Tibial artery (tissue), 4 donors: ENCODE measurements at regions not wholly inside any gene's neighbourhood (a gene's known extent, or its start where the extent isn't known, plus 50 kb on each side); places are given as distances from the start of the nearest gene placed in this dataset.

ENCODE experiments used
- DNase-seq, 2 donors: peaks; one replicate each; pipeline ENCODE4 v3.0.0-alpha.2; 2019
- H3K27ac ChIP-seq, 2 donors: fragments of 200-600 bp; sonication (generic) in 1 of 2; 1 replicate in 1 of 2; 2 replicates in 1 of 2; pipeline ENCODE4 v1.5.1; 2018 to 2019; ENCODE audit warnings: mild to moderate bottlenecking in 1 of 2
- H3K27me3 ChIP-seq, 2 donors: fragments of 200-600 bp; sonication (generic) in 1 of 2; one replicate each; pipeline versions ENCODE4 v1.5.1 to v1.6.0; 2016 to 2019
- H3K36me3 ChIP-seq, 3 donors: fragments of 200-600 bp; sonication (generic) in 2 of 3; one replicate each; pipeline ENCODE4 v1.5.1; 2016 to 2019; ENCODE audit warnings: mild to moderate bottlenecking in 2 of 3
- H3K4me1 ChIP-seq, 4 donors: fragments of 200-600 bp; sonication (generic) in 2 of 4; 1 replicate in 3 of 4; 2 replicates in 1 of 4; pipeline ENCODE4 v1.5.1; 2016 to 2019
- H3K4me3 ChIP-seq, 2 donors: fragments of 200-600 bp; sonication (generic) in 1 of 2; 1 replicate in 1 of 2; 2 replicates in 1 of 2; pipeline ENCODE4 v1.5.1; 2018 to 2019; ENCODE audit warnings: mild to moderate bottlenecking in 2 of 2
- H3K9me3 ChIP-seq, 3 donors: fragments of 200-600 bp; sonication (generic) in 1 of 3; one replicate each; pipeline ENCODE4 v1.5.1; 2016 to 2019
- CTCF ChIP-seq, 2 experiments: fragments of 200-600 bp in 1 of 2; fragments of 450-650 bp in 1 of 2; IDR thresholded peaks; one replicate each; pipeline ENCODE4 v1.5.1; 2017 to 2019; ENCODE audit warnings: antibody characterized with exemption in 2 of 2, mild to moderate bottlenecking in 1 of 2, moderate library complexity in 1 of 2
- intact Hi-C: fragments of 100-400 bp; cut with DNase I; formaldehyde crosslinking; loops from one replicate; pipeline ENCODE4 v1.15.0; 2023; ENCODE audit warnings: low total_unique reads

GRCh38 chr20:56859039-56859800 is 230.1 kb downstream of the TFAP2C start:
- no peak overlapping the region for H3K27ac ChIP-seq
- no peak for TF ChIP-seq CTCF (IDR thresholded peaks at IDR 0.05)
- no peak overlapping the region for H3K4me3 ChIP-seq
- no peak for DNase-seq
- intact Hi-C loops = no loop called here
- H3K27me3 ChIP-seq = peaks cover 0 to 6% of the 10 kb centered on the region in 2 donors
- H3K36me3 ChIP-seq = no peaks in the 10 kb centered on the region
- no peaks in the 10 kb centered on the region for H3K4me1 ChIP-seq
- H3K9me3 ChIP-seq = no peaks in the 10 kb centered on the region

GRCh38 chr20:56859801-56860261 is 230.7 kb downstream of the TFAP2C start:
- Histone ChIP-seq H3K36me3 (no peaks in the 10 kb centered on the region), H3K4me1 (no peaks in the 10 kb centered on the region), H3K27me3 (peaks cover 0 to 6% of the 10 kb centered on the region in 2 donors), H3K9me3 (no peaks in the 10 kb centered on the region), H3K4me3 (no peak overlapping the region), H3K27ac (no peak overlapping the region)
- no peak for TF ChIP-seq CTCF (IDR thresholded peaks at IDR 0.05)
- DNase-seq = no peak
- intact Hi-C loops = no loop called here

- Histone ChIP-seq H3K4me3 (no peak overlapping the region), H3K9me3 (no peaks in the 10 kb centered on the region), H3K36me3 (no peaks in the 10 kb centered on the region), H3K27me3 (peaks cover 0 to 6% of the 10 kb centered on the region in 2 donors), H3K27ac (no peak overlapping the region), H3K4me1 (peaks cover 0 to 3% (median 0%) of the 10 kb centered on the region in 4 donors)
- no peak for TF ChIP-seq CTCF (IDR thresholded peaks at IDR 0.05)
- no peak for DNase-seq
- intact Hi-C loops = no loop called here
Observed at GRCh38 chr20:56860413-56860812, 231.3 kb downstream of the TFAP2C start.

- Histone ChIP-seq H3K4me3 (no peak overlapping the region), H3K36me3 (no peaks in the 10 kb centered on the region), H3K27ac (no peak overlapping the region), H3K27me3 (peaks cover 0 to 6% of the 10 kb centered on the region in 2 donors), H3K4me1 (peaks cover 0 to 3% (median 0%) of the 10 kb centered on the region in 4 donors), H3K9me3 (no peaks in the 10 kb centered on the region)
- no peak for DNase-seq
- TF ChIP-seq CTCF (IDR thresholded peaks at IDR 0.05) = no peak
- intact Hi-C loops = no loop called here
Observed at GRCh38 chr20:56861590-56861989, 232.5 kb downstream of the TFAP2C start.

GRCh38 chr20:56865055-56865454 is 235.9 kb downstream of the TFAP2C start:
- H3K27me3 ChIP-seq = peaks cover 0 to 2% of the 10 kb centered on the region in 2 donors
- no peak overlapping the region for H3K4me3 ChIP-seq
- no peak for DNase-seq
- no peaks in the 10 kb centered on the region for H3K36me3 ChIP-seq
- H3K27ac ChIP-seq = no peak overlapping the region
- peaks cover 0 to 8% (median 0%) of the 10 kb centered on the region in 3 donors for H3K9me3 ChIP-seq
- peaks cover 0 to 3% (median 0%) of the 10 kb centered on the region in 4 donors for H3K4me1 ChIP-seq
- intact Hi-C loops = no loop called here
- no peak for TF ChIP-seq CTCF (IDR thresholded peaks at IDR 0.05)
